IgD-negative memory B cell (primary cell): ENCODE measurements at regions not wholly inside any gene's neighbourhood (a gene's known extent, or its start where the extent isn't known, plus 50 kb on each side); places are given as distances from the start of the nearest gene placed in this dataset.
A peak's percentile ranks its signal among the peaks of the same experiment; 100 is the strongest.

Source experiments
- H3K27ac Mint-ChIP-seq, 3 donors: one replicate each; pipeline ENCODE4 v1.8.0; 2020 to 2022; ENCODE audit warnings: mild to moderate bottlenecking in 3 of 3, mixed read lengths in 3 of 3, moderate library complexity in 1 of 3
- H3K27me3 Mint-ChIP-seq: one replicate; pipeline ENCODE4 v1.8.0; 2021; ENCODE audit warnings: mixed read lengths
- H3K36me3 Mint-ChIP-seq: one replicate; pipeline ENCODE4 v1.8.0; 2020; ENCODE audit warnings: mild to moderate bottlenecking, mixed read lengths
- H3K4me1 Mint-ChIP-seq, 3 donors: one replicate each; pipeline ENCODE4 v1.8.0; 2020 to 2022; ENCODE audit warnings: mixed read lengths in 3 of 3, mild to moderate bottlenecking in 1 of 3
- H3K4me3 Mint-ChIP-seq, 4 donors: one replicate each; pipeline ENCODE4 v1.8.0; 2020 to 2022; ENCODE audit warnings: mild to moderate bottlenecking in 4 of 4, mixed read lengths in 4 of 4, moderate library complexity in 3 of 4
- H3K9me3 Mint-ChIP-seq, 3 donors: one replicate each; pipeline ENCODE4 v1.8.0; 2020 to 2021; ENCODE audit warnings: mixed read lengths in 3 of 3, mild to moderate bottlenecking in 1 of 3

DNA sequence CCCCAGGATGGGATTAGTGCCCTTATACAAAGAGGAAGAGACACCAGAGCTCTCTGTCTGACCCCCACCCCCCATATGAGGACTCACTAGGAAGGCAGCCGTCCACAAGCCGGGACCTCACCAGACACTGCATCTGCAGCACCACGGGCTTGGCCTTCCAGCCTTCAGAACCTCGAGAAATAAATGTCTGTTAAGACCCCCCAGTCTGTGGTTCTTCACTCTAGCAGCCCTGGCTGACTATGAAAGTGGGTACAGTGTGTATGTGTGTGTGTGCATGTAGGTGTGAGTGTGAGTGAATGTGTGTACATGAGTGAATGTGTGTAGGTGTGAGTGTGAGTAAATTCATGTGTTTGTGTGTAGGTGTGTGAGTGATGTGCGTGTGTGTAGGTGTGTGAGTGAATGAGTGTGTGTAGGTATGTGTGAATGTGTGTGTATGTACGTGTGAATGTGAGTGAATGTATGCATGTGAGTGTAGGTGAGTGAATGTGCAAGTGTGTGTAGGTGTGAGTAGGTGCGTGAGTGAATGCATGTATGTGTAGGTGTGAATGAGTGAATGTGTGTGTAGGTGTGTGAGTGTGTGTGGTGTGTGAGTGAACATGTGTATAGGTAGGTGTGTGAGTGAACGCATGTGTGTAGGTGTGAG, 201.6 kb upstream of the ZNF536 start:
- no peaks in the 10 kb centered on the region for H3K36me3 Mint-ChIP-seq
- H3K27me3 Mint-ChIP-seq: no peaks in the 10 kb centered on the region
- H3K9me3 Mint-ChIP-seq: no peaks in the 10 kb centered on the region
- no peaks in the 10 kb centered on the region for H3K4me1 Mint-ChIP-seq
- no peak overlapping the region for H3K4me3 Mint-ChIP-seq
- no peak overlapping the region for H3K27ac Mint-ChIP-seq

DNA sequence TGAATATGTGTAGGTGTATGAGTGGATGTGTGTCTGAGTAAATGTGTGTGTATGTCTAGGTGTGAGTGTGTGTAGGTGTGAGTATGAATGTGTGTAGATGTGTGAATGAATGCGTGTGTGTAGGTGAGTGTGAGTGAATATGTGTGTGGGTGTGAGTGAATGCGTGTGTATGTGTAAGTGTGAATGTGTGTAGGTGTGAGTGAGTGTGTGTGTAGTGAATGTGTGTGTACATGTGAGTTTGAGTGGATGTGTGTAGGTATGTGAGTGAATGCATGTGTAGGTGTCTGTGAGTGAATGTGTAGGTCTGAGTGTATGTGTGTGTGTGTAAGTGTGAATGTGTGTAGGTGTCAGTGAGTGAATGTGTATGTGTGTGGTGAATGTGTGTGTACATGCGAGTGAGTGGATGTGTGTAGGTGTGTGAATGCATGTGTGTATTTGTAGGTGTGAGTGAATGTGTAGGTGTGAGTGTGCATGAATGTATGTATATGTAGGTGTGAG, 201.0 kb upstream of the ZNF536 start:
- H3K9me3 Mint-ChIP-seq: peaks cover 0 to 3% (median 0%) of the 10 kb centered on the region in 3 donors
- H3K4me1 Mint-ChIP-seq: no peaks in the 10 kb centered on the region
- H3K4me3 Mint-ChIP-seq: no peak overlapping the region

DNA sequence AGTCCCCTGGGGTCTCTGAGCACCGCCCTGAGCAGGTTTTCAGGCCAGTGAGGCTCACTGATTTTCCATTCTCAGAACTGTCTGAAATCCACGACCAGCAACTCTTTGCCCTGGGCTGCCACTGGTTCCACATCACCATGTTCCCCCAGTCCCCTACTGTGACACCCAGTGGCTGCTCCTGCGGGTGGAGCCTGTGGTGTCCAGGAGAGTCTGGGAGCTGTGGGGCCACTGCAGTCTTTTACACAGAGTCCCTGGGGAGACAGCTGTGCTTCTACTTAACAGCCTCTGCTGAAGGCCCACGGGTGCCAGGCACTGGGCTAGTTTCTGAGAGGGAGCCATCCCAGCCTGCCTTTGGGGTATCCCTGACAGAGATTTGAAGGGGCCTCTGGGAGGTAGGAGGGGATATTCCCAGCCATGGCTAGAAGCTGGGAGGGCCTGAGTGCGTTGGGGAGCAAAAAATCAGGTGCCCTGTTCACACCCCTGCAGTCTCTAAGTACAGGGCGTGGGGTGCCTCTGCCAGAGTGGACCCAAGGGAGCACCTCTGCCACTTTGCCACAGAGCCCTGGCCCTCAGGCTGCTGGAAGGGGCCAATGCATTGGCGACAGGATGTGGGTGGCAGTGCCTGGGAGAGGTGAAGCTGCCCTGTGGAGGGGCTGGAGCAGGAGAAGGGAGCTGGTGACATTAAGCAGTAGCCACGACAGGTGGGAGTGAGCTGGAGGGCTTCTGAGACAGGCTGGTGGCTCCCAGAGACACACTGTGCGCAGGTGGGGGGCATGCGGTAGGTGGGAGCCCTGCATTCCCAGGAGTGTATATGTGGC, 200.2 kb upstream of the ZNF536 start:
- H3K9me3 Mint-ChIP-seq: peaks cover 0 to 8% (median 0%) of the 10 kb centered on the region in 3 donors
- H3K4me3 Mint-ChIP-seq: no peak overlapping the region
- peaks cover 2% of the 10 kb centered on the region for H3K27me3 Mint-ChIP-seq
- no peak overlapping the region for H3K27ac Mint-ChIP-seq
- H3K36me3 Mint-ChIP-seq: no peaks in the 10 kb centered on the region
- no peaks in the 10 kb centered on the region for H3K4me1 Mint-ChIP-seq

More for the DNA sequence above, 201.0 kb upstream of the ZNF536 start:
- no peaks in the 10 kb centered on the region for H3K36me3 Mint-ChIP-seq
- peaks cover 2% of the 10 kb centered on the region for H3K27me3 Mint-ChIP-seq
- H3K27ac Mint-ChIP-seq: no peak overlapping the region

DNA sequence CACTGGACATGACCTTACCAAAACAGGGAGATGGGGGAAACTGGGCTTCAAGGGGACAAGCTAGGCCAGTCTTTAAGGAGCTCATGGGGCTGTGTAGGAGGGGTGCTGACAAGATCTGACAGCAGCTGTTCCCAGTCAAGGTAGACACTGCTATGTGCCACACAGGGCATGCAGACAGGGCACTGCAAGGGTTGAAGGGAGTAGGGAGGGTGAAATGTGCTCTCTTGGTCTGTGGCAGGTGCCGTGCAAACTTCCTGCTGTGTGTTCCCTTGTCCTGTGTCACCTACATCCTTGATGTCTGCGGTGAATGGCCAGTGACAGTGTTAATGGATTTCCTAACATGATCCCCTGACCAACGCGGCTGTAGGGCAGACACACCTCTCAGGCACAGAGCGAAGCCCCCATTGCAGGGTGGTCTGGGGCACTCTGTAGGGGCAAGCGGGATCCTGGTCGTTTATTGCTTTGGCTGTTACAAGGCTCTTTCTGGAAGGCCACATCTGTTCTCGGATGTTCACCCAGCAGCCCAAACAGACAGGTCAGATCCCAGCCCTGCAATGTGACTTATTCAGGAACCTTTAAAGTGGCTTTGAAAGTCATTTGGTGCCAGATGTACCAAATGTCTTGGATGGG, 199.5 kb upstream of the ZNF536 start:
- Mint-ChIP-seq H3K9me3 (peaks cover 0 to 8% (median 0%) of the 10 kb centered on the region in 3 donors), H3K27me3 (peaks cover 2% of the 10 kb centered on the region), H3K27ac (no peak overlapping the region), H3K4me3 (no peak overlapping the region), H3K4me1 (no peaks in the 10 kb centered on the region), H3K36me3 (no peaks in the 10 kb centered on the region)

DNA sequence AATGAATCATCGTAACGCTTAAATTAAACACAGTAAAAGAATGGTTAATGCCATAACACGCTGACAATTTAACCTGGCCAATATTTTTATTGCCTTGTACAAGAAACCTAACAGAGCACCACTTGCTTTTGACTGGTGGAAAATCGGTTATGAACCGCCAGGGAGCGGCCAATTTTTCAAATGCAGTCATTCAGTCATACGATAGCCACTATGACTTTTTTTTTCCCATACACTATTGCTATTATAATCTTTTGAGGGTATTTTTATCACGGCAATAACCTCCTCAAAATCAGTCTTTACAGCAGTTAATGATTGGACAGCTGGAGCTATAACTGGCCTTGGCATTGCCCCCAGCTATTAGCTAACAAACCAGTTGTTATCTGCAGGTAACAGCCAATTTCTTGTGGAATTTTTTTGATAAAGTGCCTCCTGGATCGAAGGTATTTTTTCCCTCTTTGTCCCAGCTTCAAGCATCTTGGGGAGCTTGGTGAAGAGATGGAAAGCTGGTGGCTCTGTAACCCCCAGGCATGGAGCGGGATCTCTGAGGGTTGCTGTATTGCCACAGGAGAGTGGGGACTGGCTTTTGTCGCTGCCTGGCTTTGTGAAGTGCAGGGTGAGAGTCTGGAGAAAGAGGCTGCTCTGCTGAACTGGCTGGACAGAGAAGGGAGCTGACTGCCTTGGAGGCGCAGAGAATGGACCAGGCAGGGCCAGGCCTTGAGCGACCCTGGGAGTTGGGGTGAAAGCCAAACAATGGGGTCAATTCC, 198.4 kb upstream of the ZNF536 start:
- H3K27me3 Mint-ChIP-seq: peaks cover 2% of the 10 kb centered on the region
- H3K9me3 Mint-ChIP-seq: peaks cover 0 to 8% (median 0%) of the 10 kb centered on the region in 3 donors
- H3K36me3 Mint-ChIP-seq: no peaks in the 10 kb centered on the region
- no peaks in the 10 kb centered on the region for H3K4me1 Mint-ChIP-seq
- H3K27ac Mint-ChIP-seq: no peak overlapping the region
- no peak overlapping the region for H3K4me3 Mint-ChIP-seq

DNA sequence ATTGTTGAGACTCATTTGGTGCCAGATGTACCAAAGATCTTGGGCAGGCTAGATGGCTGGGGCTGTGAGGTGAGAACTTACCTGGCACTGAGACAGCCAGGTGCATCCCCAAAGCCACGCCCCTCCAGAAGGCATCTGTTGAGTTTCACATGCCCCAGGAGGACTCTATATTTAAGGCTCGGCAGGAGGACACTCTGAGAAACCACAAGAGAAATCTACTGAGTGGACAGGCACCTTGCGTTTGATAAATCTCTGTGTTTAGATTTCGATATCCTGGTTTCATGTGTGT, 197.9 kb upstream of the ZNF536 start:
- peaks cover 2% of the 10 kb centered on the region for H3K27me3 Mint-ChIP-seq
- H3K4me1 Mint-ChIP-seq: no peaks in the 10 kb centered on the region
- H3K27ac Mint-ChIP-seq: no peak overlapping the region
- no peaks in the 10 kb centered on the region for H3K36me3 Mint-ChIP-seq
- H3K4me3 Mint-ChIP-seq: no peak overlapping the region
- H3K9me3 Mint-ChIP-seq: peaks cover under 1 to 8% (median under 1%) of the 10 kb centered on the region in 3 donors

DNA sequence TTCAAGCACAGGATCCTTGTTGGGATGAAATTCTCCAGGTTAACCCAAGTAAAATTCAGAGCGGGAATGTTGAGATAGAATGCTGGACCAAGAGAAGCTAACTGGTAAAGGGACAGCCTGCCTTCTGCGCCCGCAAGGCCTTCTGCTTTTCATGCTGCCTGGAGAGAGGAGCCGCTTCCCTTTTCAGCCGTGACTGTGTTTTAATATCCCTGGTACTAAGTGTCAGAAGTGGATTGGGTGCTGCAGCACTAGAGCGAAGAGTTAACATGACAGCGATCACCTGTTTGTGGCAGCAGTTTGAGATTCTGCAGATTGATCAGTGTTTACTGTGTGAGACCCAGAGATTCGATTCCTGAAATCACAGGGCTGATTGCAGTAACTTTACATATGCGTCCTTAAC, 197.4 kb upstream of the ZNF536 start:
- Mint-ChIP-seq H3K36me3 (peaks cover 1% of the 10 kb centered on the region), H3K4me3 (no peak overlapping the region), H3K27ac (peak overlapping the region in 1 of 3 donors; percentile 60), H3K4me1 (no peaks in the 10 kb centered on the region), H3K27me3 (peaks cover 2% of the 10 kb centered on the region), H3K9me3 (peaks cover 5 to 12% (median 5%) of the 10 kb centered on the region in 3 donors)

DNA sequence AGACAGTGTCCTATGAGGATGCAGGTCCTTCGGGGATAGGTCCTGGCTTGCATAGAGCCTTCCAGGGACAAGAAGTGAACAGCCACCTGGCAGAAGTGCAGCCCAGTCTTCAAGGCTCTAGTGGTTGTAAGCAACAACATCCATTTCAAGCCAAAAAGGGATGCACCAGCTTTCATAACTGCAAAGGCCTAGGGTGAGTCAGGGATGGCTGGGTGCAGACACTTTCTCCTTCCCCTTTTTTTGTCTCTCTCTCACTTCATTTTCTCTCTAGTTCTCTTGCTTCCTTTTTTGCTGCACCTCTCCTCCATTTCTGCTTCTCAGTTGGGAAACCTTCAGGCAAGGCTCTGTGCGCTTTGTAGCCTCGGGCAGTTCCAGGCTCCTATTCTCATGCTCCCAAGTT, 196.2 kb upstream of the ZNF536 start:
- H3K9me3 Mint-ChIP-seq: peaks cover 5 to 12% (median 5%) of the 10 kb centered on the region in 3 donors
- peaks cover 1% of the 10 kb centered on the region for H3K36me3 Mint-ChIP-seq
- H3K27ac Mint-ChIP-seq: no peak overlapping the region
- peaks cover 2% of the 10 kb centered on the region for H3K27me3 Mint-ChIP-seq
- no peaks in the 10 kb centered on the region for H3K4me1 Mint-ChIP-seq
- no peak overlapping the region for H3K4me3 Mint-ChIP-seq

DNA sequence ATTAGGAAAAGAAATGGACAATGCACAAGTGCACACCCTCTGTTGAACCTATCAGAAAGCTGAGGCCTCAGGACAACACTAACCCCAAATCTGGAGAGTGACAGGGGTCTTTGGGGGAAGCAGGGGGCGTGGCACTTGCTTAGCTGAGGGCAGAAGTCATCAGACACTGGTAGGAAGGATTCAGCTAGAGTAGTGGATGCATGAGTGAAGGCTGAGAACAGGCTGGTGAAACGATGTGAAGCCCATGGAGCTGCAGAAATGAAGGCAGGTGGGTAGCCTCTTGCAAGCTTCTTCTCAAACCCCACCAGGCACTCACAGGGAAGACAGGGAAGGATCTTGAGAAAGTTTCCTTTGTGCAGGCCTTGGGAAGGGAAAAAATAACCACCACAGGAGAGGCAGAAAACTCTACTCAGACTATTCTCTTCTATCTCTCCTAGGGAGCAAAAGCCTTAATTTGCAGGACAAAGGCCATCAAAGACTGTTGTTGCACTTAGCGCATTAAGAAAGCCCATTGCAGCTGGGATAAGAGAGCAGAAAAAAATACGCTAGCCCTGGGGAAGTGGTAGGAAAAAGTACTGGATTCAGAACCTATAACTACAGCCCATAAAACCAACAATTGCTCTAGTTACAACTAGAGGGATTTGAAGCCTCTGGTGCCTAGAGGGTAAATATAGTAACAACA, 193.3 kb upstream of the ZNF536 start:
- Mint-ChIP-seq H3K27ac (no peak overlapping the region), H3K27me3 (peaks cover 2% of the 10 kb centered on the region), H3K9me3 (peaks cover 6 to 33% (median 7%) of the 10 kb centered on the region in 3 donors), H3K4me3 (no peak overlapping the region), H3K4me1 (no peaks in the 10 kb centered on the region), H3K36me3 (peaks cover 1% of the 10 kb centered on the region)

DNA sequence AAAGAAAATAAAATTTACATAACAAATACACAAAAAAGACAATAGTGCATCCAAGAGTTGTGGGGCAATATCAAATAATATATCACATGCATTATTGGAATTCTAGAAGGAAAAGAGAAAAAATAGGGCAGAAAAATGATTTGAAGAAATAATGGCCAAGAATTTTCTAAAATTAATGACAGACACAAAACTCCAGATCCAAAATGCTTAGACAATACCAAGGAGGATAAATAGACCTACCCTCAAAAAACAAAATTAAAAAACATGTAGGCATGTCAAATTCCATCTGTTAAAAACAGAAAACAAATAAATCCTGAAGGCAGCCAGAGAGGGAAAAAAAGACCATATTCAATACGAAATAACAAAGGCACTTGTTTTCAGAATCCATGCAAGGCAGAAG, 191.5 kb upstream of the ZNF536 start:
- H3K27ac Mint-ChIP-seq: no peak overlapping the region
- H3K9me3 Mint-ChIP-seq: peaks cover 6 to 38% (median 18%) of the 10 kb centered on the region in 3 donors
- H3K36me3 Mint-ChIP-seq: peaks cover 1% of the 10 kb centered on the region
- H3K27me3 Mint-ChIP-seq: peaks cover 2% of the 10 kb centered on the region
- H3K4me3 Mint-ChIP-seq: no peak overlapping the region
- no peaks in the 10 kb centered on the region for H3K4me1 Mint-ChIP-seq

DNA sequence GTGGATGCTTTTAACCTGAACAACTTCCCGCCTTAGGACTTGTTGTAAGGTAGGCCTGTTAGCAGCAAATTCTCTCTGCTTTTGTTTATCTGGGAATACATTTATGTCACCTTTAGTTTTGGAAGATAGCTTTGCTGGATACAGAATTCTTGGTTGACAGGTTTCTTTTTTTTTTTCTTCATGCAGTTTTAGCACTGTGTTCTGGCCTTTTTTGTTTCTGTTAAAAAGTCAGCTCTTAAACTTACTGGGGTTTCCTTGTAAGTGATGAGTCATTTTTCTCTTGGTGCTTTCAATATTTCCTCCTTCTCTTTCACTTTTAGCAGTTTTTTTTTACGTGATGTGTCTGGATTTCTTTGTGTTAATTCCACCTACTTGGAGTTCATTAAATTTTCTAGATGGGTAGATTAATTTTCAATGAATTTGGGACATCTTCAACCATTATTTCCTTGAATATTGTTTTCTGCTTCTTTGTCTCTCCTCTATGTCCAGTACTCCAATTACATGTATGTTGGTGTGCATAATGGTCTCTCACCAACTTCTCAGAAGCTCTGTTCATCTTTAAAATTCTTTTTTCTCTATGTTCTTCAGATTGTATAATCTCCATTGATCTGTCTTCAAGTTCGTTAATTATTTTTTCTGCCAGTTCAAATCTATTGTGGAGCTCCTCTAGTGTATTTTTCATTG, 188.2 kb upstream of the ZNF536 start:
- H3K9me3 Mint-ChIP-seq: peaks cover 8 to 29% (median 19%) of the 10 kb centered on the region in 3 donors

DNA sequence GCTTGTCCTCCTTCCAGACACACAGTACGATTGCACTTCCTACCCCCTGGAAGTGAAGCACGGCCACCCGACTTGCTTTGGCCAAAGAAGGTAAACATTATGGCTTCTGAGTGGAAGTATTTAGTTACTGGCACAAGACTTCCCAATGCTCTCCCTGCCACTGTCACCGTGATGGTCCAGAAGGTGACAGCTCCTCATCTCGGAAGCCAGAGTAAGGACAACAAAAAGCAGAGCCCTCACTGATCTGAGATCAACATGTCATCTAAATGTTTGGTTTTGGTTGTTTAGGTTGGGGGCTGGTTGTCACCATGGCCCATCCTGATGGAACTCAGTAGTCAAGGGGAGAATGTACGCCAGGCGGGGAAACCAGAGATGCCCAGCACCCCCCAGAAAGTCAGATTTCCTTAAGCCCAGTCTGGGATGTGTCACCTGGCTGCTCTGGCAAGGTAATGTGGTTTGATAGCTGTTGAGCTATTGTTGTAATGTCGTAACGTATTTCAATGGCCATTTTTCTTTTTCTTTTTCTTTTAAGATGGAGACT, 170.1 kb upstream of the ZNF536 start:
- Mint-ChIP-seq H3K27me3 (no peaks in the 10 kb centered on the region), H3K4me1 (no peaks in the 10 kb centered on the region), H3K36me3 (no peaks in the 10 kb centered on the region), H3K4me3 (no peak overlapping the region), H3K27ac (no peak overlapping the region), H3K9me3 (peaks cover 3 to 10% (median 6%) of the 10 kb centered on the region in 3 donors)

More for the DNA sequence above, 188.2 kb upstream of the ZNF536 start:
- Mint-ChIP-seq H3K27ac (peak overlapping the region in 1 of 3 donors; percentile 9), H3K4me3 (no peak overlapping the region), H3K36me3 (peaks cover 1% of the 10 kb centered on the region), H3K4me1 (no peaks in the 10 kb centered on the region), H3K27me3 (no peaks in the 10 kb centered on the region)

DNA sequence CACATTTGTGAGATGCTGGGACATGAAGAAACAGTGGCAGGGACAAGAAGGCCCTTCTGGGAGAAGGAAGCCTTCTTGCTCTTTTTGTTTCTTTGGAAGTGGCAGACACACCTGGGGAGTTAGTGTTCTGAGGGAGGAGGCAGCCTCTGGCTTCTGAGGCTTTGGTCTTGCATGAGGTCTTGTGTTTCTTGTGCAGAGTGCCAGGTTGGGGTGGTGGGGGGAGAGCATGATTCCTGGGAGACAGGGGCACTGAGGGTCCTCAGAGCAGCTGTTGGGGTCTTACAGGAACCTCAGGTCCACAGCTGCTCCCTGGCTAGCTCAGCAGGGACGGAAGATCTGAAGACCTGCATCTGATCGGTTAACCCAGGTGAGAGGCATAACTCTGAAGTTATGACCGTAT, 167.5 kb upstream of the ZNF536 start:
- Mint-ChIP-seq H3K27me3 (peaks cover 2% of the 10 kb centered on the region), H3K9me3 (no peaks in the 10 kb centered on the region), H3K4me3 (no peak overlapping the region), H3K27ac (no peak overlapping the region), H3K4me1 (no peaks in the 10 kb centered on the region), H3K36me3 (no peaks in the 10 kb centered on the region)

DNA sequence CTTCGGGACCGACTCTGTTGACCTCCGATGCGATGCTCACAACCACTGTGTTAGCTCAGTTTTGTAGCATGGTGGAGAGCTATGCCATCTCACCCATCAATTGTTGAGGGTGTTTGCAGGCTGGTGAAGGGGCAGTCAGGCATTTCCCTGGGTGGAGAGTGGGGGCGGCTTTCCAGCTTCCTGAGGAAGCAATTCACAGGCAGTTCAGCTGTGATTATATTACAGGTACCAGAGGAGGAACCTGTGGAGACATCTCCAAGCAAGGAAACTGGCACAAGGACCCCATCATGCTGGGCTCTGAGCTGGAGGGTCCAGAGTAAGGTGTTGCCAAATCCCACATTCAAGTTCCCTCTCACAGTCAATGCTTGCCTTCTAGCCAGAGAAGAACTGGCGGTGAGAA, 166.0 kb upstream of the ZNF536 start:
- Mint-ChIP-seq H3K4me3 (no peak overlapping the region), H3K27ac (no peak overlapping the region), H3K36me3 (no peaks in the 10 kb centered on the region), H3K27me3 (peaks cover 2% of the 10 kb centered on the region), H3K4me1 (no peaks in the 10 kb centered on the region), H3K9me3 (peaks cover 0 to 2% (median 0%) of the 10 kb centered on the region in 3 donors)
